HG03571 (cell line): ENCODE measurements at regions not wholly inside any gene's neighbourhood (a gene's known extent, or its start where the extent isn't known, plus 50 kb on each side); places are given as distances from the start of the nearest gene placed in this dataset.
"Not testable (repeated sequence)": the region's sequence is repeated elsewhere in the genome, so short reads cannot be mapped to it uniquely, and the experiment has no call there.

ENCODE experiments used
- ATAC-seq: cut with Tn5 transposase; IDR thresholded peaks from one replicate; pipeline ENCODE4 v1.9.1; 2021; ENCODE audit not compliant: unreplicated experiment

GRCh38 chr3:152149832-152150231 lies 118.9 kb upstream of the MBNL1 start:
- ATAC-seq, result no peak

- ATAC-seq, result no peak
These were observed 117.4 kb upstream of the MBNL1 start for GRCh38 chr3:152151216-152151876.

GRCh38 chr3:152151877-152152765 lies 116.6 kb upstream of the MBNL1 start:
- ATAC-seq, result not testable (repeated sequence)

- not testable (repeated sequence) for ATAC-seq
These were observed 115.6 kb upstream of the MBNL1 start for GRCh38 chr3:152153115-152153514.

- no peak for ATAC-seq
These were observed 113.3 kb upstream of the MBNL1 start for GRCh38 chr3:152155246-152156020.

GRCh38 chr3:152156880-152157279 lies 111.8 kb upstream of the MBNL1 start:
- no peak for ATAC-seq

- ATAC-seq, result no peak
These were observed 111.4 kb upstream of the MBNL1 start for GRCh38 chr3:152157337-152157736.

GRCh38 chr3:152159328-152159727 lies 109.4 kb upstream of the MBNL1 start:
- ATAC-seq, result no peak

- ATAC-seq, result no peak
These were observed 108.2 kb upstream of the MBNL1 start for GRCh38 chr3:152160350-152161011.

- ATAC-seq, result no peak
These were observed 96.3 kb upstream of the MBNL1 start for GRCh38 chr3:152172460-152172859.

- ATAC-seq, result no peak
These were observed 95.1 kb upstream of the MBNL1 start for GRCh38 chr3:152173627-152174026.

GRCh38 chr3:152174876-152175527 lies 93.7 kb upstream of the MBNL1 start:
- no peak for ATAC-seq

- no peak for ATAC-seq
These were observed 93.2 kb upstream of the MBNL1 start for GRCh38 chr3:152175528-152175889.

GRCh38 chr3:152176241-152176640 lies 92.5 kb upstream of the MBNL1 start:
- ATAC-seq, result no peak

- no peak for ATAC-seq
These were observed 91.7 kb upstream of the MBNL1 start for GRCh38 chr3:152176998-152177397.

GRCh38 chr3:152177757-152178156 lies 91.0 kb upstream of the MBNL1 start:
- ATAC-seq, result peak; percentile 98

GRCh38 chr3:152183473-152183872 lies 85.3 kb upstream of the MBNL1 start:
- ATAC-seq, result no peak

GRCh38 chr3:152184971-152185686 lies 83.6 kb upstream of the MBNL1 start:
- ATAC-seq, result no peak

- ATAC-seq, result no peak
These were observed 82.7 kb upstream of the MBNL1 start for GRCh38 chr3:152185891-152186630.
